DND-41 (cell line): ENCODE measurements at regions not wholly inside any gene's neighbourhood (a gene's known extent, or its start where the extent isn't known, plus 50 kb on each side); places are given as distances from the start of the nearest gene placed in this dataset.

Experiments
- ATAC-seq: fragments of 200-7000 bp; cut with Tn5 transposase; 3 replicates; pipeline ENCODE4 v1.9.1; 2021; ENCODE audit warnings: low read depth; ENCODE audit not compliant: insufficient read depth
- DNase-seq: peaks from one replicate; pipeline ENCODE4 v3.0.0-alpha.2; 2020
- H2AFZ ChIP-seq: 2 replicates; pipeline ENCODE4 v1.6.0; 2012; ENCODE audit warnings: low read depth, low read length
- H3K27ac ChIP-seq: 2 replicates; pipeline ENCODE4 v1.5.1; 2012; ENCODE audit warnings: low read length, inconsistent platforms
- H3K27me3 ChIP-seq: fragments of 200-600 bp; sonication (generic); 2 replicates; pipeline ENCODE4 v1.6.0; 2012; ENCODE audit warnings: low read length, mild to moderate bottlenecking, inconsistent platforms; ENCODE audit not compliant: insufficient read depth, poor library complexity
- H3K36me3 ChIP-seq: 2 replicates; pipeline ENCODE4 v1.5.1; 2012; ENCODE audit warnings: low read length, inconsistent platforms; ENCODE audit not compliant: insufficient read depth
- H3K4me1 ChIP-seq: 2 replicates; pipeline ENCODE4 v1.5.1; 2012; ENCODE audit warnings: mild to moderate bottlenecking, low read length; ENCODE audit not compliant: insufficient read depth
- H3K4me2 ChIP-seq: 2 replicates; pipeline ENCODE4 v1.6.0; 2012; ENCODE audit warnings: mild to moderate bottlenecking, moderate library complexity, low read length, inconsistent platforms; ENCODE audit not compliant: insufficient read depth
- H3K4me3 ChIP-seq, 2 experiments: fragments of 200-600 bp in 1 of 2; shearing (Covaris generic) in 1 of 2; 2 replicates each; pipeline ENCODE4 v1.5.1; 2012 to 2016; ENCODE audit warnings: inconsistent platforms in 2 of 2, low read length in 2 of 2, mild to moderate bottlenecking in 2 of 2, low read depth in 1 of 2, moderate library complexity in 1 of 2
- H3K79me2 ChIP-seq: 2 replicates; pipeline ENCODE4 v1.6.0; 2012; ENCODE audit warnings: low read length, inconsistent platforms; ENCODE audit not compliant: insufficient read depth
- H3K9ac ChIP-seq: 2 replicates; pipeline ENCODE4 v1.6.0; 2012; ENCODE audit warnings: low read depth, mild to moderate bottlenecking, inconsistent platforms, low read length, moderate library complexity
- H3K9me3 ChIP-seq: 2 replicates; pipeline ENCODE4 v1.5.1; 2012; ENCODE audit warnings: low read length, moderate library complexity, mild to moderate bottlenecking, inconsistent platforms; ENCODE audit not compliant: insufficient read depth, severe bottlenecking
- H4K20me1 ChIP-seq: 2 replicates; pipeline ENCODE4 v1.6.0; 2012; ENCODE audit warnings: low read length; ENCODE audit not compliant: insufficient read depth
- CTCF ChIP-seq: IDR thresholded peaks from 2 replicates; pipeline ENCODE4 v1.5.1; 2012; ENCODE audit warnings: borderline replicate concordance, low read length, moderate library complexity, mild to moderate bottlenecking; ENCODE audit not compliant: poor library complexity, severe bottlenecking; ENCODE audit errors: extremely low read depth
- EZH2 ChIP-seq: IDR thresholded peaks from 3 replicates; pipeline ENCODE4 v1.6.1; 2012; ENCODE audit warnings: borderline replicate concordance, low read depth, mild to moderate bottlenecking, moderate library complexity, low read length, inconsistent platforms; ENCODE audit not compliant: severe bottlenecking

- Histone ChIP-seq H3K36me3 (no peaks in the 10 kb centered on the region), H3K79me2 (no peaks in the 10 kb centered on the region), H4K20me1 (no peaks in the 10 kb centered on the region), H3K27ac (no peak overlapping the region), H3K9me3 (no peaks in the 10 kb centered on the region), H2AFZ (no peak overlapping the region), H3K27me3 (no peaks in the 10 kb centered on the region), H3K4me1 (no peaks in the 10 kb centered on the region), H3K4me3 (no peak overlapping the region), H3K4me2 (no peak overlapping the region), H3K9ac (no peak overlapping the region)
- no peak for ATAC-seq
- no peak for DNase-seq
- TF ChIP-seq CTCF (no peak), EZH2 (no peak)
Measured at GRCh38 chr9:81480828-81481604, 208.3 kb downstream of the TLE1 start.

- no peaks in the 10 kb centered on the region for H3K36me3 ChIP-seq
- H3K9me3 ChIP-seq, result no peaks in the 10 kb centered on the region
- no peak overlapping the region for H2AFZ ChIP-seq
- H3K4me3 ChIP-seq, result no peak overlapping the region
- H4K20me1 ChIP-seq, result no peaks in the 10 kb centered on the region
- TF ChIP-seq EZH2, result no peak
- TF ChIP-seq CTCF, result no peak
- H3K4me2 ChIP-seq, result no peak overlapping the region
- no peaks in the 10 kb centered on the region for H3K4me1 ChIP-seq
- H3K79me2 ChIP-seq, result no peaks in the 10 kb centered on the region
- H3K9ac ChIP-seq, result no peak overlapping the region
- DNase-seq (no peak), ATAC-seq (no peak)
- H3K27me3 ChIP-seq, result no peaks in the 10 kb centered on the region
- H3K27ac ChIP-seq, result no peak overlapping the region
Measured at GRCh38 chr9:81479573-81479972, 209.8 kb downstream of the TLE1 start.

GRCh38 chr9:81477669-81478068 is 211.7 kb downstream of the TLE1 start:
- Histone ChIP-seq H3K79me2 (no peaks in the 10 kb centered on the region), H3K27ac (no peak overlapping the region), H3K4me2 (no peak overlapping the region), H3K4me3 (no peak overlapping the region), H4K20me1 (no peaks in the 10 kb centered on the region), H2AFZ (no peak overlapping the region), H3K9me3 (no peaks in the 10 kb centered on the region), H3K36me3 (no peaks in the 10 kb centered on the region), H3K27me3 (no peaks in the 10 kb centered on the region), H3K9ac (no peak overlapping the region), H3K4me1 (no peaks in the 10 kb centered on the region)
- no peak for ATAC-seq
- TF ChIP-seq CTCF, result no peak
- no peak for TF ChIP-seq EZH2
- no peak for DNase-seq
